ENCODE measurements at regions not wholly inside any gene's neighbourhood (a gene's known extent, or its start where the extent isn't known, plus 50 kb on each side); places are given as distances from the start of the nearest gene placed in this dataset.
A peak's percentile ranks its signal among the peaks of the same experiment; 100 is the strongest.

GRCh38 chr6:148217051-148217450 lies 125.6 kb upstream of the SASH1 start:
- no peak for DNase-seq

- no peak for DNase-seq
Measured at GRCh38 chr6:148217921-148218320, 124.7 kb upstream of the SASH1 start.

GRCh38 chr6:148218542-148219258 lies 123.9 kb upstream of the SASH1 start:
- no peak for DNase-seq

DNA sequence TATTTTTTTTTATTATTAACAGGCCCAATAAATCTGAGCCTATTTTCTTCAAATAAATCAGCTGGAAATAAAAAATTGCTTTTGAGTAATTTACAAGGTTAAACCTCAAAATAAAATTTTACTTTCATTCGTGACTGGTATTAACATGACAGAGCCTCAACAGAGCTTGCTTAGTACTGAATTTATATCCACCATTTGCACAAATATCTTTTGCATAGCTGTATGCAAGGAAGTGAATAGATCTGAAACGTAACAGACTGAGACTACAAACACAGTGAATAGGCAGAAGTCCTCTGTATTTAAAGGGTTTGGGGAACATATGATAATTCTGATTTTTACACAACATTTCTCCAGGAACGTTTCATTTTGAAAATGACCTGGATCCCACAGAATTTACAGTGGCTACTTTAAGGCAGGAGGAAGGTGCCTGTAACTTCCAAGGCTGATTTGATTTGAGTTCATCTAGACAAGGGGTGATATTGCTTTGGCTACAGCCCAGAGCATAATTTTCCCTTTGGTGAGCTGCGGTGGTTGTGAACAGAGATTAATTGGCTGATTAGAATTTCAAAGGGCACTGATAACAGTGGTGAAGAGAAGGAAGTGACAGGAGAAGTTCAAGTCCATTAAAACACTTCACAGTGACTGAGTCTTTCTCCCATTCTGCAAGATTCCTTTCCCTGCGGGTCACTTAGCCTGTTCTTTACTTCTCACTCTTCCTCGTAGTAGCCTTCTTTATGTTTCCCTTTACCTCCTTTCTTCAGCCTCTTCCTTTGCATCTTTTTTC lies 121.2 kb upstream of the SASH1 start:
- DNase-seq: no peak

GRCh38 chr6:148222376-148222775 lies 120.3 kb upstream of the SASH1 start:
- no peak for DNase-seq

GRCh38 chr6:148222846-148223245 lies 119.8 kb upstream of the SASH1 start:
- no peak for DNase-seq

GRCh38 chr6:148223424-148223842 lies 119.2 kb upstream of the SASH1 start:
- no peak for DNase-seq

DNA sequence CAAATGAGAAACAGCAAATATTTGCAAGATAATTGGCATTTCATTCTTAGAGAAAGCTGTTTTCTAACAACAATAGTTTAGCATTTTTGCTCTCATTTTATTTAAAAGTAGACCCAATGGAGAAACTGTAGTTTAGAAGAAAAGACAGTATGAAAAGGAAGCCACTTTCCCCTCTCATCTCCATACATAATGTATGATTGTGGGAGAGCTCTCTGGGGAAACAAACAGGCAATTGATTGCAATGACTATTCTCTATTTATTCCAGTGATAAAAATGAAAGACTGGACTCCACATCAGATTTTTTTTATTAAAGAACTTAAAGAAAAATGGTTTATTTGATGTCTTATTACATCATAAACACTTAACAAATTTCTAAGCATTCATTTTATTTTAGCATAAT lies 116.8 kb upstream of the SASH1 start:
- no peak for DNase-seq

- no peak for DNase-seq
Measured at GRCh38 chr6:148226284-148226683, 116.4 kb upstream of the SASH1 start.

DNA sequence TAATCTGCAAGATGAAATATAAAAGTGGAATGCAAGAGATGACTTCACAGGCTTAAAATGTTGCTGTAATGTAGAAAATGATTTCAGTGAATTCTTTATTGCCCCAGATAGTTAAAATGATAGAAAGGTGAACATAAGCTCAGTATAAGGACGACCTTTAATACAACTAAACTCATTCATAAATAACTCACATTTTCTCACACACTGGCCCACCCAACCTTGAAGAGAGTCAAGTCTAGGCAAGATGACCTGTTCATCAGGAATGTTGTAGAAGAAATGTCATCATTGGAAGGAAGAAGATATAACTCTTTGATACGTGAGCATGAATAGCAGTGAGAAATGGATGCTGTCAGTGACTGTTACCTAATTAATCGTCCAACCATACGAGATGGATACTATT lies 111.1 kb upstream of the SASH1 start:
- no peak for DNase-seq

GRCh38 chr6:148235446-148235845 lies 107.2 kb upstream of the SASH1 start:
- DNase-seq: no peak

DNA sequence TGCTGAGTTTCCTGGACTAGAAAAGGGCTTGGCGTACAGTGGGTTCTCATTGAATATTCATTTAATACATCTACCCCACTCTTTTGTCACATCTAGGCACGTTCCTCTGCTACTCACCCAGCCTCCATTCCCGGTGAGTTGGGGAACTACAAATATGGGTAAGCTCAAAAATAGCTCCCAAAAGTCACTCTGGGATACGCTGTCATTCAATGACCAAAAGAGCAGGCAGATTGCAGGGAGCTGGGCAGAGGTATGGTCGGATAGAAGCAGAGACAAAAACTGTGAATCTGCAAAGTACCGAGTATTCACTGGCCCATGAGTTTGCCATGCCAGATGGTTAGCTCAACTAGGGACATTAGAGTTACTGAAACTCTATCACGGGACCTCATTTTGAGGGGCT lies 103.9 kb upstream of the SASH1 start:
- no peak for DNase-seq

DNA sequence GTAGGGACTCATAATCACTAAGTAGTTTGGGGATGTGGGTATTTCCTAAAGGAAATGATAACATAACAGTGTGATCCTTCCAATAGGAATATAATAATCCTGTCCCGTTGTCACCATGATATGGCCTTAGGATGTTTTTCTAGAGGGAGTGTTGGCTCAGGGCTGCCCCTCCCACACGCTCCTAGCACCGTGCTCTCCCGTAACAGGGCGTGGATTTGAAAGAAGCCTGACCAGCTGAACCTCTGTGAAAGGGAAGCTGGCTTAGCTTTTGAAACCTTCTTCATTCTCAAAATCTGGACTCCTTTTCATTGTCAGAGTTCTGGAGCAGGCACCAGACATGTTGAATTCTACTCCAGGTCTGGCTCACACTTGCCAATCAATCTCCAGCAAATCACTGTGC lies 103.4 kb upstream of the SASH1 start:
- DNase-seq: no peak

- DNase-seq: no peak
Measured at GRCh38 chr6:148239801-148240460, 102.7 kb upstream of the SASH1 start.

DNA sequence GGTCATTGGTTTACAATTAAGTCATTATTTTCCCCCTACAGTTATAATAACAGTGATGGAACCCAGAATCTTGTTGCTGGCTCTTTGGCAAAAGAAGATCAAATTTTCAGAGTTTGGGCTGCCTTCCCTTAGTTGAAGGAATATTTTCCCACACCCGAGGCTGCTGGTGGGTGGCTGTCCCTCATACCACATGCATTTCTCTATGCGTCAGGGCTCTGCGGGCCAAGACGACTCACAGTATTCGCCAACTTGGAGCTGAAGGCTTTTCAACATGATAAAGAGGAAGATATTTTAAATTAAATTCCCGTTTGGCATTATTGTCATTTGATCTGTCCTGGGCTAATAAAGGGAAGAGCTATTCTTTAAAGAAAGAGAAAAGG lies 102.2 kb upstream of the SASH1 start:
- DNase-seq: no peak

- DNase-seq: no peak
Measured at GRCh38 chr6:148240861-148241477, 101.7 kb upstream of the SASH1 start.

DNA sequence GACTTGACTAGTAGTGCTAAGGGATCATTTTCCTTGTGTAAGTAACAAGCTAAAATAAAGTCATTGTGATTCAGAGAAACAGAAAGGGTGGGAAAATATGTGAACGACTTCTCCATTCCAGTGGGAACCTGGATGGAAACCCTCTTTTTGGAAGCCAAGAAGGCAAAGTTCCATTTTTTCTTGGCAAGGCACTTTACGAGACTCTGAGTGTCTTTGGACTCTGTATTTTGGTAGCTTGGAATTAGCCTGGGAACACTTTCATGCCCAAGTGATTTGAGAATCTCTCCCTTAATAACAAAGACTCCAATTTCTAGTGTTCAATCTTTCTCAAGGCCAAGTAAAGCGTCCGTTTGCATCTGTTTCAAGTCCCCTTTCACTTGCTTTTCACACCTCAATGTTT lies 100.5 kb upstream of the SASH1 start:
- no peak for DNase-seq

DNA sequence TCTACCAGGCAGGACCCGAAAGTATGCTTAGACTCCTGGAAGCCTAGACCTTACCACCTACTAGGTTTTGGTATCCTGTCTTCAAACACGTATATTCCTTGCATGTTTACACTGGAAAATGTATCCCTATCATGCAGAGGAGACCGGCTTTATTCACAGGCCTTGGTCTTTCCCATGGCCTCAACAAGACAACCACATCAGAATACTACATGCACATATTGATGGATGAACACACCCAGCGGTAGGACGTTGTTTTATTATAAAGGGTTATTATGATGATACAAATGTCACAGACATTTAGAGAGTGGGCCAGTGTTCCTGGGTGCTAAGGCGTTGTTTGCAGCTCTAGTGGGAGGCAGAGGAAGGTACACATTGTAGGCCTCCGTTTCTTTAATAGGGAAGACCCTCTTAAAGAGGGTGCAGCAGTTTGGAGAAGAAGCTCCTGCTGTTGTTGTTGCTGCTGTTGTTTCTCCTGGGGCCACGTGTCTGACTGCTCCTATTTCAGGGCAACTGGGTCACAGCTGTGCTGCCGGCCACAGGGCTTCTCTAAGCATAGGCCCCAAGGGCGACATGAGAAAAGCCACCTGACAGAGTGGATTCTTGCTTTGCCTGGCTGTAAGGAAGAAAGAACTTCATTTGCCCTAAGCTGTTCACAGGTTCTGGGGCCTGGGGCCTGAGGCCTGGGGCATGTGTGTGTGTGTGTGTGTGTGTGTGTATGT lies 98.3 kb upstream of the SASH1 start:
- peak; percentile 40 for DNase-seq

- DNase-seq: no peak
Measured at GRCh38 chr6:148247386-148248063, 95.1 kb upstream of the SASH1 start.

DNA sequence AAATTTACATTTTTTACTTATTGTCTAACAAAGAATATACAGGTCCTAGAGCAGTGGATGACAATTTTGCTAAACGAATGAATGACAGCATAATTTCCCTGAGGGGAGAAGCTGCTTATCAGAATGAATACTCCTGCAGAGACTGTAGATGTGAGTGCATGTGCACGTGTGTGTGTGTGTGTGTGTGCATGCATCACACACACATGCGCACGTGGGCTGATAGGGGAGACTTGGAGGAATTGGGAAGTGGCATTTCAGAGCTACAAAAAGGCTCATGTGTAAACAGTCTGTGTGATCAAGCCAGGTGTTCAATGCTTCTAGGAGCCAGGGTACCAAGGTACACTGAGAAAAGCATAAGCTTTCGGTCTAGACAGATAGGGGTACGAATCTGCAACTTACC lies 93.5 kb upstream of the SASH1 start:
- DNase-seq: no peak

GRCh38 chr6:148249679-148250375 lies 92.8 kb upstream of the SASH1 start:
- DNase-seq: no peak

Measured in right kidney (tissue), 1 donor.